ENCODE measurements at regions not wholly inside any gene's neighbourhood (a gene's known extent, or its start where the extent isn't known, plus 50 kb on each side); places are given as distances from the start of the nearest gene placed in this dataset.

GRCh38 chr2:220029013-220029412, 401.6 kb downstream of the SLC4A3 start:
- Histone ChIP-seq H3K27ac (ENCODE audit: low read length) (no peak overlapping the region), H3K4me1 (ENCODE audit: control insufficient read depth, insufficient read depth, low read length) (no peaks in the 10 kb centered on the region), H3K4me3 (ENCODE audit: low read length) (no peak overlapping the region), H3K9me3 (ENCODE audit: control insufficient read depth, low read length) (no peaks in the 10 kb centered on the region), H3K27me3 (ENCODE audit: control insufficient read depth, insufficient read depth) (no peaks in the 10 kb centered on the region)
- DNase-seq = no peak
- intact Hi-C loops (cut with DNase I) = no loop called here
- no peak for ATAC-seq
- WGBS = 91% methylated on average over 1 of the region's 1 CpG

- no peaks in the 10 kb centered on the region for H3K4me1 ChIP-seq (ENCODE audit: control insufficient read depth, insufficient read depth, low read length)
- H3K27ac ChIP-seq (ENCODE audit: low read length) = no peak overlapping the region
- no peak overlapping the region for H3K4me3 ChIP-seq (ENCODE audit: low read length)
- H3K9me3 ChIP-seq (ENCODE audit: control insufficient read depth, low read length) = no peaks in the 10 kb centered on the region
- H3K27me3 ChIP-seq (ENCODE audit: control insufficient read depth, insufficient read depth) = no peaks in the 10 kb centered on the region
- ATAC-seq (no peak), DNase-seq (no peak)
- WGBS = 62% methylated on average over 1 of the region's 1 CpG
- intact Hi-C loops (cut with DNase I) = no loop called here
Observed at GRCh38 chr2:220033546-220033945, 406.1 kb downstream of the SLC4A3 start.

DNA sequence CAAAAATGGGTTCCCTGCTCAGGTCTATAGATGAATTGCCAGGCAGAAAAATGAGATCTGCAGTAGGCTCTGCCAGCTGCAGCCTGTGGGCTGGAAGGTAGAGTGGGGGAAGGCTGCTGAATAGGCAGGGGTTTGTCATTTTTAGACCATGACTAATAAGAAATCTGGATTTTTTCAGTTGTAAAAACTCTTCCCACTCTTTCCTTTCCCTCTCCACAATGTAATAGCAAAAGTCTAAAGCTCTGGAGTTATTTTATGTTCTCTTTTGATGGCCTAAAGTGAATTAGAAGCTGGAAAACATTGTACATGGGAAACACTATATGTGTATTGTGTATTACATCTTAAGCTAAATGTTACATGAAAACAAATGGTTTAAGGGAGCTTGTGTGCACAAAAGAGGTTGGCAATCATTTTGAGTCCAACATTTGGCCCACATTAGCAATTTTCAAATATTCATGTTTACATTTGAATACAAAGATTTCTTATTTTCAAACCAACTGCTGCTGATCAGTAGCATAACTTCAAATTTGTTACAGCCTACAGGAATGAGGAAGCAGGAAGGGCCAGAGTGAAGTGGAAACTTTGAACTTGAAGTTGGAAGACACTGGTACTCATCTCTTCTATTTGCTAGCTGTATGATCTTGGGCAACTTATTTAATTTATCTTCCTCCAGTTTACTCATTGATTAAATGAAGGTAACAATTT, 407.1 kb downstream of the SLC4A3 start:
- no peak overlapping the region for H3K27ac ChIP-seq (ENCODE audit: low read length)
- intact Hi-C loops (cut with DNase I) = no loop called here

DNA sequence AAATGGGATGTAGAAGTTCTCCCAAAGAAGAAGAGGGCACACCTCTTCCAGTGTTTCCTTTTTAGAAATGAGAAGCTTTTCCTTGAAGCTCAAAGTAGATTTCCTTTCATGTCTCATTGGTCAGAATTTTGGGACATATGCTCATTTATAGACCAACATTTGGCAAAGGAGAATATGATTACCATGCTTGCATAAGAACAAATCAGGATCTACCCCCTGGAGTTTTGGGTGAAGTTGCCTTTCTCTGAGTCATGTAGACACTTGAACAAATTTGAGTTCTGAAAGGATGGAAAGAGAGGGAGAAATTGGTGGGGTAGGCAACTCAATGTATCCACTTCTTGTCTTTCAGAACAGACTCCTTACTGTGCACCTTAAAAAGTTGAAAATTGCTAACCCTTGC, 409.0 kb downstream of the SLC4A3 start:
- Histone ChIP-seq H3K27ac (ENCODE audit: low read length) (no peak overlapping the region), H3K4me1 (ENCODE audit: control insufficient read depth, insufficient read depth, low read length) (no peaks in the 10 kb centered on the region), H3K4me3 (ENCODE audit: low read length) (no peak overlapping the region), H3K9me3 (ENCODE audit: control insufficient read depth, low read length) (no peaks in the 10 kb centered on the region), H3K27me3 (ENCODE audit: control insufficient read depth, insufficient read depth) (no peaks in the 10 kb centered on the region)
- no peak for DNase-seq
- intact Hi-C loops (cut with DNase I) = no loop called here
- ATAC-seq = no peak

More for the DNA sequence above, 407.1 kb downstream of the SLC4A3 start:
- ATAC-seq = no peak
- no peak overlapping the region for H3K4me3 ChIP-seq (ENCODE audit: low read length)
- no peaks in the 10 kb centered on the region for H3K9me3 ChIP-seq (ENCODE audit: control insufficient read depth, low read length)
- no peaks in the 10 kb centered on the region for H3K4me1 ChIP-seq (ENCODE audit: control insufficient read depth, insufficient read depth, low read length)
- no peak for DNase-seq
- no peaks in the 10 kb centered on the region for H3K27me3 ChIP-seq (ENCODE audit: control insufficient read depth, insufficient read depth)

DNA sequence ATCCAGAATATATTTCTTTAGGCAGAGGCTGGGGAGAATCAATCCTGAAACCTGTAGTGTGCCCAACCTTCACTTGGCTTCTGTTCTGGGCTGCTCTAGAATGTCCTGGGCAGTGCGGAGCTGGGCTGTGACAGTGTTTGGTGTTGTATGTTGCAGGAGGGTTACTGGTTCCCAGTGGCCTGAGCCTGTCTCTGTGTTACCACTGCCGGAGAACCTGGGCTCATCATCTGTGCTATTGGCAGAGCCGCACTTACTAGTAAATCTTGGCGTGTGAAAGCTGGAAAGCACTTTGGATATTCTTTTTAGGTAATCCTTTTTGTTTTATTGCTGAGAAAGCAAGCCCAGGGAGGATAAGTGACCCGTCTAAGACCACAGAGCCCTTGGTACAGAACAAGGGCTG, 412.9 kb downstream of the SLC4A3 start:
- no peaks in the 10 kb centered on the region for H3K9me3 ChIP-seq (ENCODE audit: control insufficient read depth, low read length)
- intact Hi-C loops (cut with DNase I) = no loop called here
- H3K4me3 ChIP-seq (ENCODE audit: low read length) = no peak overlapping the region
- H3K4me1 ChIP-seq (ENCODE audit: control insufficient read depth, insufficient read depth, low read length) = no peaks in the 10 kb centered on the region
- no peaks in the 10 kb centered on the region for H3K27me3 ChIP-seq (ENCODE audit: control insufficient read depth, insufficient read depth)
- DNase-seq = no peak
- WGBS = 86% methylated on average over 5 of the region's 5 CpGs
- no peak overlapping the region for H3K27ac ChIP-seq (ENCODE audit: low read length)
- ATAC-seq = no peak

- Histone ChIP-seq H3K4me3 (ENCODE audit: low read length) (no peak overlapping the region), H3K9me3 (ENCODE audit: control insufficient read depth, low read length) (no peaks in the 10 kb centered on the region), H3K27me3 (ENCODE audit: control insufficient read depth, insufficient read depth) (no peaks in the 10 kb centered on the region), H3K27ac (ENCODE audit: low read length) (no peak overlapping the region), H3K4me1 (ENCODE audit: control insufficient read depth, insufficient read depth, low read length) (no peaks in the 10 kb centered on the region)
- DNase-seq (no peak), ATAC-seq (no peak)
- WGBS = 66% methylated on average over 9 of the region's 9 CpGs
- intact Hi-C loops (cut with DNase I) = no loop called here
Observed at GRCh38 chr2:220041447-220041846, 414.0 kb downstream of the SLC4A3 start.

DNA sequence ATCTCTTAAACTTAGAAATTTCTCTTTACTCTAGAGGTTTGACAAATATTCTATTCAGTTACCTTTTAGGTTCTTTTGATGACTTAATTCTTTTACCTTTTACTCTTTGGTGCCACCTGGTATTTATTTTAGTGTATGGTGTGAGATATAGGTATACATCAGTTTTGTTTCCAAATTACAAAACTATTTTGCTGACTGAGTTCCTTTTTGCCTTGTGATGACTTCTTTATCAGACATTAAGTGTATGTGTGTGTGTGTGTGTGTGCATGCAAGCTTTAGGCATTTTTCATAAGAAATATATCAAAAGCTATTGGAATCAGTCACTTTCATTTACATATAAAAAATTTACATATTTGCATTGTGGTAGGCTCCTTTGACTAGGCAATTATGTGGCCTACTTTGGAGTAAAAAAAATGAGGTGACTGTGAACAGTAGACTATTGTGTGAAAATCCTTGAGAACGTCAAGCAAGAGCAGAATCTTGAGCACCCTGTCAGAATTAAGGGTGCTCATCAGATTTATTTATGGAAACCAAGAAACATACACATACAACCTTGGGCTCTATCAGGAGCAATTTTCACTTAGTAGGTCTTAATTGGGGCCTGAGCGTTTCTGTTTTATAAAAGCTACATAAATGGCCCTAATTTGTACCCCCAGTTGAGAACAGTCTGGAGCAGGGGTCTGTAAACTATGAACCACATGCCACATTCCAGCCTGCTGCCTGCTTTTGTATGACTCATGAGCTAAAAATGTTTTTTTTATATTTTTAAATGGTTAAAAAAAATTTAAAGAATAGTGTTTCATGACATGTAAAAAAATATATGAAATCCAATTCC, 415.9 kb downstream of the SLC4A3 start:
- intact Hi-C loops (cut with DNase I) = no loop called here

GRCh38 chr2:220043990-220044335, 416.5 kb downstream of the SLC4A3 start:
- Histone ChIP-seq H3K4me1 (ENCODE audit: control insufficient read depth, insufficient read depth, low read length) (no peaks in the 10 kb centered on the region), H3K27ac (ENCODE audit: low read length) (no peak overlapping the region), H3K9me3 (ENCODE audit: control insufficient read depth, low read length) (no peaks in the 10 kb centered on the region), H3K27me3 (ENCODE audit: control insufficient read depth, insufficient read depth) (no peaks in the 10 kb centered on the region), H3K4me3 (ENCODE audit: low read length) (no peak overlapping the region)
- ATAC-seq = no peak
- intact Hi-C loops (cut with DNase I) = no loop called here
- no peak for DNase-seq
- WGBS = 69% methylated on average over 3 of the region's 3 CpGs

More for the DNA sequence above, 415.9 kb downstream of the SLC4A3 start:
- DNase-seq (no peak), ATAC-seq (no peak)
- Histone ChIP-seq H3K9me3 (ENCODE audit: control insufficient read depth, low read length) (no peaks in the 10 kb centered on the region), H3K27me3 (ENCODE audit: control insufficient read depth, insufficient read depth) (no peaks in the 10 kb centered on the region), H3K4me1 (ENCODE audit: control insufficient read depth, insufficient read depth, low read length) (no peaks in the 10 kb centered on the region), H3K4me3 (ENCODE audit: low read length) (no peak overlapping the region), H3K27ac (ENCODE audit: low read length) (no peak overlapping the region)
- WGBS = 66% methylated on average over 2 of the region's 2 CpGs

DNA sequence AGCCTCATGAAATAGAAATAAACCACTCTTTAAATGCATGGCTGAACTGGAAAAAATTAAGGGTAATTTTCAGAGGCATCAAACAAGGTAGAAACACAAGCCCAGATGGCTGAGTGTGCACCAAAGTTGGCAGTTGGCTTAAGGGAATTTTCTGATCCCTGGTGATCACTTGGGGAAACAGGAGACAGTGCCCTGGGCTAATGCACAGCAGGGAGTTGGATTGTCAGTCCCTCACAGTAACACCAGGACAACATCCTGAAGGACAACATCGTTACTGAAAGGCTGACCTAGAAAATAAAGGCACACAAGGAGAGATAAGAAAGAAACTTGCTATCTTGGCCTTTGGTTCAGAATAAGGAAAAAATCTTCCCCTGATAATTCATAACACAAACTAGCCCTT, 417.0 kb downstream of the SLC4A3 start:
- H3K27me3 ChIP-seq (ENCODE audit: control insufficient read depth, insufficient read depth) = no peaks in the 10 kb centered on the region
- no peaks in the 10 kb centered on the region for H3K9me3 ChIP-seq (ENCODE audit: control insufficient read depth, low read length)
- DNase-seq (no peak), ATAC-seq (no peak)
- H3K27ac ChIP-seq (ENCODE audit: low read length) = no peak overlapping the region
- no peaks in the 10 kb centered on the region for H3K4me1 ChIP-seq (ENCODE audit: control insufficient read depth, insufficient read depth, low read length)
- no peak overlapping the region for H3K4me3 ChIP-seq (ENCODE audit: low read length)
- 19% methylated on average over 1 of the region's 1 CpG for WGBS
- intact Hi-C loops (cut with DNase I) = no loop called here

- Histone ChIP-seq H3K4me1 (ENCODE audit: control insufficient read depth, insufficient read depth, low read length) (no peaks in the 10 kb centered on the region), H3K4me3 (ENCODE audit: low read length) (no peak overlapping the region), H3K27ac (ENCODE audit: low read length) (no peak overlapping the region), H3K9me3 (ENCODE audit: control insufficient read depth, low read length) (no peaks in the 10 kb centered on the region), H3K27me3 (ENCODE audit: control insufficient read depth, insufficient read depth) (no peaks in the 10 kb centered on the region)
- DNase-seq (no peak), ATAC-seq (no peak)
- WGBS = 85% methylated on average over 2 of the region's 2 CpGs
- intact Hi-C loops (cut with DNase I) = no loop called here
Observed at GRCh38 chr2:220046507-220046906, 419.1 kb downstream of the SLC4A3 start.

DNA sequence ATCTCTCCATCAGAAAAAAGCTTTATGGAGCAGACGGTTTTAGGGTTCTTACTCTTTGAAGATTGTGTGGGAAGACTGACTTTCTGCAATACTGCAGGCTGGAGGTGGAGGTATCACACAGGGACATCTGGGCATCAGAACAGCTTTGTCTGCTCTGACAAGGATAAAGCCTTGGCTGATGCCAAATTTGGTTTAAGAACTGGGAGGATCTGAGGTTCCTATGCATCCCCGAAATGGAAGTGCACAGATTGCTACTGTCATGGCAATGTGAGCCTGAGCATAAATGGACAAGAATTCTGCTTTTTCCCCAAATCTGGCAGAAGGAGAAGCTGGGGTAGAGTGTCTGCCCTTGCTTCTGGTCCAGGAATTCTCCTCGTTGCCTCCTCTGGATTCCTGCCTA, 424.3 kb downstream of the SLC4A3 start:
- no peaks in the 10 kb centered on the region for H3K27me3 ChIP-seq (ENCODE audit: control insufficient read depth, insufficient read depth)
- DNase-seq = no peak
- H3K4me1 ChIP-seq (ENCODE audit: control insufficient read depth, insufficient read depth, low read length) = no peaks in the 10 kb centered on the region
- H3K27ac ChIP-seq (ENCODE audit: low read length) = no peak overlapping the region
- intact Hi-C loops (cut with DNase I) = no loop called here
- no peak overlapping the region for H3K4me3 ChIP-seq (ENCODE audit: low read length)
- H3K9me3 ChIP-seq (ENCODE audit: control insufficient read depth, low read length) = no peaks in the 10 kb centered on the region
- ATAC-seq = no peak
- WGBS = 73% methylated on average over 3 of the region's 3 CpGs
